K562 (cell line): ENCODE measurements at regions not wholly inside any gene's neighbourhood (a gene's known extent, or its start where the extent isn't known, plus 50 kb on each side); places are given as distances from the start of the nearest gene placed in this dataset.

Experiments used
- ATAC-seq: fragments of 200-7000 bp; cut with Tn5 transposase; 3 replicates; pipeline ENCODE4 v1.9.1; 2020; ENCODE audit warnings: moderate library complexity
- BruUV-seq: library from RNA; stranded (reverse); fragments of 400-500 nt; replicated peaks from 2 replicates; lab custom pipeline; 2021; lab: Mats Ljungman, UMichigan
- CTCF ChIA-PET: fragments of 300-600 bp; formaldehyde crosslinking; extraction: SDS; loops from one replicate; lab custom pipeline; 2021; ENCODE audit warnings: low intra/inter-chr PET ratio; lab: Yijun Ruan, JAX
- POLR2A ChIA-PET: fragments of 300-600, 350-650 bp; sonication (Branson Sonifier 250); formaldehyde crosslinking; extraction: SDS; loops from one replicate; lab custom pipeline; 2021; ENCODE audit warnings: antibody characterized with exemption, inconsistent platforms; lab: Yijun Ruan, JAX
- DNase-seq, 4 experiments: peaks; one replicate each; pipeline versions ENCODE4 v3.0.0 to v3.0.0-alpha.2; 2011 to 2018; ENCODE audit warnings: low spot score in 3 of 4, mixed read lengths in 3 of 4; ENCODE audit errors: extremely low read depth in 1 of 4
- FAIRE-seq: peaks from 2 replicates; lab custom pipeline; 2011; peaks lifted over from hg19 to GRCh38; lab: Jason Lieb, UNC
- H2AFZ ChIP-seq: 2 replicates; pipeline ENCODE4 v1.6.0; 2011; ENCODE audit warnings: low read depth, low read length, control low read depth, inconsistent platforms
- H3K27ac ChIP-seq: fragments of 200-600 bp; 3 replicates; pipeline ENCODE4 v1.8.0; 2011; ENCODE audit warnings: low read depth, mild to moderate bottlenecking, control low read depth, inconsistent platforms, low read length, moderate library complexity, mixed read lengths; ENCODE audit errors: extremely low read depth
- H3K27me3 ChIP-seq, 2 experiments: fragments of 300-600 bp in 1 of 2; 2 replicates in 1 of 2; 3 replicates in 1 of 2; pipeline versions ENCODE4 v1.6.0 to v1.8.0; 2011; ENCODE audit warnings: inconsistent platforms in 2 of 2, low read length in 2 of 2, mild to moderate bottlenecking in 1 of 2, mixed read lengths in 1 of 2, moderate library complexity in 1 of 2; ENCODE audit not compliant: control insufficient read depth in 2 of 2, insufficient read depth in 2 of 2
- H3K36me3 ChIP-seq: fragments of 300-600 bp; 3 replicates; pipeline ENCODE4 v1.8.0; 2011; ENCODE audit warnings: mild to moderate bottlenecking, low read length, inconsistent platforms; ENCODE audit not compliant: control insufficient read depth, insufficient read depth
- H3K4me1 ChIP-seq, 2 experiments: fragments of 200-600 bp in 1 of 2; replicated peaks in 1 of 2; 2 replicates in 1 of 2; 3 replicates in 1 of 2; pipeline versions ENCODE4 v1.5.1 to v1.8.0; 2011; ENCODE audit warnings: inconsistent platforms in 2 of 2, low read length in 2 of 2, mild to moderate bottlenecking in 1 of 2, mixed read lengths in 1 of 2, moderate library complexity in 1 of 2; ENCODE audit not compliant: control insufficient read depth in 2 of 2, insufficient read depth in 2 of 2
- H3K4me2 ChIP-seq: 2 replicates; pipeline ENCODE4 v1.6.1; 2011; ENCODE audit warnings: low read length, control low read depth, inconsistent platforms, mixed read lengths; ENCODE audit not compliant: insufficient read depth
- H3K4me3 ChIP-seq: fragments of 200-600 bp; sonication (generic), shearing (Covaris generic); 2 replicates; pipeline ENCODE4 v1.5.1; 2016; ENCODE audit warnings: control low read depth, inconsistent platforms
- H3K79me2 ChIP-seq: fragments of 200-600 bp; 3 replicates; pipeline ENCODE4 v1.8.0; 2011; ENCODE audit warnings: low read length, inconsistent platforms; ENCODE audit not compliant: control insufficient read depth, insufficient read depth
- H3K9ac ChIP-seq, 2 experiments: 2 replicates each; pipeline versions ENCODE4 v1.6.0 to v1.6.1; 2011; ENCODE audit warnings: low read depth in 2 of 2, low read length in 2 of 2, control low read depth in 1 of 2, inconsistent platforms in 1 of 2, mild to moderate bottlenecking in 1 of 2, mixed read lengths in 1 of 2; ENCODE audit not compliant: insufficient read depth in 1 of 2
- H3K9me1 ChIP-seq: one replicate; pipeline ENCODE4 v1.6.0; 2011; ENCODE audit warnings: inconsistent platforms, mild to moderate bottlenecking, low read length, moderate library complexity; ENCODE audit not compliant: control insufficient read depth, insufficient read depth
- H3K9me3 ChIP-seq: replicated peaks from 2 replicates; pipeline ENCODE4 v1.5.1; 2011; ENCODE audit warnings: low read depth, low read length, inconsistent platforms; ENCODE audit not compliant: control insufficient read depth, insufficient read depth
- H4K20me1 ChIP-seq: replicated peaks from 2 replicates; pipeline ENCODE4 v1.6.1; 2011; ENCODE audit warnings: low read length, inconsistent platforms, mixed read lengths; ENCODE audit not compliant: control insufficient read depth, insufficient read depth
- ARID2 ChIP-seq: fragments of 450-650 bp; IDR thresholded peaks from 2 replicates; pipeline ENCODE4 v1.6.1; 2017; ENCODE audit warnings: antibody characterized with exemption, mild to moderate bottlenecking
- MAFK ChIP-seq: IDR thresholded peaks from 2 replicates; pipeline ENCODE4 v1.6.1; 2011; ENCODE audit warnings: low read length, improper control_type of control experiment
- MCM3 ChIP-seq: fragments of 450-650 bp; IDR thresholded peaks from 2 replicates; pipeline ENCODE4 v1.6.1; 2016
- POU5F1 ChIP-seq: fragments of 150-350 bp; IDR thresholded peaks from 2 replicates; pipeline ENCODE4 v1.6.1; 2014; ENCODE audit warnings: borderline replicate concordance, low read length, low read depth, mild to moderate bottlenecking; ENCODE audit not compliant: partially characterized antibody
- PTRF ChIP-seq: fragments of 450-650 bp; IDR thresholded peaks from 2 replicates; pipeline ENCODE4 v1.6.1; 2016; ENCODE audit warnings: mild to moderate bottlenecking, missing genetic modification characterization, missing compliant biosample characterization
- TARDBP ChIP-seq: fragments of 450-650 bp; IDR thresholded peaks from 2 replicates; pipeline ENCODE4 v1.6.1; 2016
- TSHZ1 ChIP-seq: fragments of 250-450 bp; sonication (Bioruptor Pico); IDR thresholded peaks from 2 replicates; pipeline ENCODE4 v1.4.0; 2020; ENCODE audit warnings: mild to moderate bottlenecking, moderate library complexity
- ZNF3 ChIP-seq: fragments of 250-450 bp; sonication (Bioruptor Pico); IDR thresholded peaks from 2 replicates; pipeline ENCODE4 v1.5.0; 2021; ENCODE audit warnings: mild to moderate bottlenecking, moderate library complexity
- ZNF318 ChIP-seq, 2 experiments: fragments of 450-650 bp; IDR thresholded peaks; 2 replicates each; pipeline ENCODE4 v1.6.1; 2016; ENCODE audit warnings: mild to moderate bottlenecking in 2 of 2, borderline replicate concordance in 1 of 2, low read depth in 1 of 2, moderate library complexity in 1 of 2
- ZNF76 ChIP-seq: fragments of 250-450 bp; sonication (Bioruptor Pico); IDR thresholded peaks from 2 replicates; pipeline ENCODE4 v1.4.0; 2020; ENCODE audit warnings: mild to moderate bottlenecking, moderate library complexity, borderline replicate concordance
- in situ Hi-C: fragments of 300-500 bp; cut with MboI; formaldehyde crosslinking; loops from 4 replicates; pipeline ENCODE4 v1.15.0; 2018; ENCODE audit warnings: inconsistent platforms, mixed read lengths
- intact Hi-C: fragments of 100-400 bp; cut with micrococcal nuclease; formaldehyde crosslinking; loops from 2 replicates; pipeline ENCODE4 v1.14.2; 2022

GRCh38 chr18:28635530-28635929 is 458.6 kb upstream of the CDH2 start:
- Histone ChIP-seq H3K27me3 (no peaks in the 10 kb centered on the region), H2AFZ (no peak overlapping the region), H3K9me1 (no peaks in the 10 kb centered on the region), H3K9ac (no peak overlapping the region), H3K4me1 (no peaks in the 10 kb centered on the region), H3K27ac (no peak overlapping the region), H3K4me2 (no peak overlapping the region), H3K79me2 (no peaks in the 10 kb centered on the region), H3K4me3 (no peak overlapping the region), H3K36me3 (no peaks in the 10 kb centered on the region), H4K20me1 (no peaks in the 10 kb centered on the region), H3K9me3 (peaks cover 3% of the 10 kb centered on the region; the same call in 1 of the 2 replicates)
- no peak for ATAC-seq
- ChIA-PET CTCF (no interaction called here), POLR2A (no interaction called here)
- intact Hi-C loops (no loop called here), in situ Hi-C loops (no loop called here)
- no TSS peak for BruUV-seq
- no peak for DNase-seq
- FAIRE-seq = no peak
- TF ChIP-seq ZNF318 (IDR thresholded peaks at IDR 0.05; ENCODE audit: borderline replicate concordance in 1 of 2, low read depth in 1 of 2) (no peak), ZNF3 (no peak), TSHZ1 (CRISPR knock-in tag) (no peak), ARID2 (no peak), ZNF76 (no peak), POU5F1 (no peak), TARDBP (no peak), PTRF (tag) (no peak), MAFK (no peak), MCM3 (no peak)
